ENCODE measurements at regions not wholly inside any gene's neighbourhood (a gene's known extent, or its start where the extent isn't known, plus 50 kb on each side); places are given as distances from the start of the nearest gene placed in this dataset.

DNA sequence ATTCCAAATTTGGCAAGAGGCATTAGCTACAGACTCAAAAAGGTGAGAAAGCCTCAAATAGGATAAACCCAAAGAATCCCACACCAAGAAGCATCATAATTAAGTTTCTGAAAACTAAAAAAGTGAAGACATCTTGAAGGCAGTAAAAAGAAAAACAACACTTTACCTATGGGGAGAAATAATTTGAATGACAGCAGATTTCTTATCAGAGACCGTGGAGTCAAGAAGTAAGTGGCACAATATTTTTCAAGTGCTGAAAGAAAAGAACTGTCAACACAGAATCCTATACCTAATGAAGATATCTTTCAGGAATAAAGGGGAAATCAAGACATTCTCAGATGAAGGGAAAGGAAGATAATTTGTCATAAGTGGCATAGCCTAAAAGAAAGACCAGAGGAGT is 193.3 kb upstream of the CHD6 start:
- TF ChIP-seq, protein P1, sequence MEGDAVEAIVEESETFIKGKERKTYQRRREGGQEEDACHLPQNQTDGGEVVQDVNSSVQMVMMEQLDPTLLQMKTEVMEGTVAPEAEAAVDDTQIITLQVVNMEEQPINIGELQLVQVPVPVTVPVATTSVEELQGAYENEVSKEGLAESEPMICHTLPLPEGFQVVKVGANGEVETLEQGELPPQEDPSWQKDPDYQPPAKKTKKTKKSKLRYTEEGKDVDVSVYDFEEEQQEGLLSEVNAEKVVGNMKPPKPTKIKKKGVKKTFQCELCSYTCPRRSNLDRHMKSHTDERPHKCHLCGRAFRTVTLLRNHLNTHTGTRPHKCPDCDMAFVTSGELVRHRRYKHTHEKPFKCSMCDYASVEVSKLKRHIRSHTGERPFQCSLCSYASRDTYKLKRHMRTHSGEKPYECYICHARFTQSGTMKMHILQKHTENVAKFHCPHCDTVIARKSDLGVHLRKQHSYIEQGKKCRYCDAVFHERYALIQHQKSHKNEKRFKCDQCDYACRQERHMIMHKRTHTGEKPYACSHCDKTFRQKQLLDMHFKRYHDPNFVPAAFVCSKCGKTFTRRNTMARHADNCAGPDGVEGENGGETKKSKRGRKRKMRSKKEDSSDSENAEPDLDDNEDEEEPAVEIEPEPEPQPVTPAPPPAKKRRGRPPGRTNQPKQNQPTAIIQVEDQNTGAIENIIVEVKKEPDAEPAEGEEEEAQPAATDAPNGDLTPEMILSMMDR (IDR thresholded peaks at IDR 0.05): no peak
- TF ChIP-seq POLR2A (IDR thresholded peaks at IDR 0.05): no peak

Data from heart left ventricle (tissue), 13 donors.